ENCODE measurements at regions not wholly inside any gene's neighbourhood (a gene's known extent, or its start where the extent isn't known, plus 50 kb on each side); places are given as distances from the start of the nearest gene placed in this dataset.

- TF ChIP-seq ZNF654 (tag by site-specific recombination; IDR thresholded peaks at IDR 0.05; ENCODE audit: low read depth) = no peak
- TF ChIP-seq, protein P1, sequence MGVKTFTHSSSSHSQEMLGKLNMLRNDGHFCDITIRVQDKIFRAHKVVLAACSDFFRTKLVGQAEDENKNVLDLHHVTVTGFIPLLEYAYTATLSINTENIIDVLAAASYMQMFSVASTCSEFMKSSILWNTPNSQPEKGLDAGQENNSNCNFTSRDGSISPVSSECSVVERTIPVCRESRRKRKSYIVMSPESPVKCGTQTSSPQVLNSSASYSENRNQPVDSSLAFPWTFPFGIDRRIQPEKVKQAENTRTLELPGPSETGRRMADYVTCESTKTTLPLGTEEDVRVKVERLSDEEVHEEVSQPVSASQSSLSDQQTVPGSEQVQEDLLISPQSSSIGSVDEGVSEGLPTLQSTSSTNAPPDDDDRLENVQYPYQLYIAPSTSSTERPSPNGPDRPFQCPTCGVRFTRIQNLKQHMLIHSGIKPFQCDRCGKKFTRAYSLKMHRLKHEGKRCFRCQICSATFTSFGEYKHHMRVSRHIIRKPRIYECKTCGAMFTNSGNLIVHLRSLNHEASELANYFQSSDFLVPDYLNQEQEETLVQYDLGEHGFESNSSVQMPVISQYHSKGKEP (tag by site-specific recombination; IDR thresholded peaks at IDR 0.05) = 0 out of 2 replicates have a peak, but pooled peaks have one; percentile 12
- TF ChIP-seq PRDM6 (tag by site-specific recombination; IDR thresholded peaks at IDR 0.05) = peak; percentile 86
- TF ChIP-seq ZNF610 (tag by site-specific recombination; IDR thresholded peaks at IDR 0.05; ENCODE audit: borderline replicate concordance) = no peak
- TF ChIP-seq, protein P2, sequence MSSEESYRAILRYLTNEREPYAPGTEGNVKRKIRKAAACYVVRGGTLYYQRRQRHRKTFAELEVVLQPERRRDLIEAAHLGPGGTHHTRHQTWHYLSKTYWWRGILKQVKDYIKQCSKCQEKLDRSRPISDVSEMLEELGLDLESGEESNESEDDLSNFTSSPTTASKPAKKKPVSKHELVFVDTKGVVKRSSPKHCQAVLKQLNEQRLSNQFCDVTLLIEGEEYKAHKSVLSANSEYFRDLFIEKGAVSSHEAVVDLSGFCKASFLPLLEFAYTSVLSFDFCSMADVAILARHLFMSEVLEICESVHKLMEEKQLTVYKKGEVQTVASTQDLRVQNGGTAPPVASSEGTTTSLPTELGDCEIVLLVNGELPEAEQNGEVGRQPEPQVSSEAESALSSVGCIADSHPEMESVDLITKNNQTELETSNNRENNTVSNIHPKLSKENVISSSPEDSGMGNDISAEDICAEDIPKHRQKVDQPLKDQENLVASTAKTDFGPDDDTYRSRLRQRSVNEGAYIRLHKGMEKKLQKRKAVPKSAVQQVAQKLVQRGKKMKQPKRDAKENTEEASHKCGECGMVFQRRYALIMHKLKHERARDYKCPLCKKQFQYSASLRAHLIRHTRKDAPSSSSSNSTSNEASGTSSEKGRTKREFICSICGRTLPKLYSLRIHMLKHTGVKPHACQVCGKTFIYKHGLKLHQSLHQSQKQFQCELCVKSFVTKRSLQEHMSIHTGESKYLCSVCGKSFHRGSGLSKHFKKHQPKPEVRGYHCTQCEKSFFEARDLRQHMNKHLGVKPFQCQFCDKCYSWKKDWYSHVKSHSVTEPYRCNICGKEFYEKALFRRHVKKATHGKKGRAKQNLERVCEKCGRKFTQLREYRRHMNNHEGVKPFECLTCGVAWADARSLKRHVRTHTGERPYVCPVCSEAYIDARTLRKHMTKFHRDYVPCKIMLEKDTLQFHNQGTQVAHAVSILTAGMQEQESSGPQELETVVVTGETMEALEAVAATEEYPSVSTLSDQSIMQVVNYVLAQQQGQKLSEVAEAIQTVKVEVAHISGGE (tag by site-specific recombination; conservative IDR thresholded peaks at IDR 0.05; ENCODE audit: low read depth) = no peak
- TF ChIP-seq PRDM1 (tag by site-specific recombination; IDR thresholded peaks at IDR 0.05) = peak; percentile 76
- peak; percentile 68; the same call in 1 of the 2 replicates for TF ChIP-seq ZNF24 (tag by site-specific recombination; IDR thresholded peaks at IDR 0.05)
- 0 out of 2 replicates have a peak, but pooled peaks have one; percentile 38 for TF ChIP-seq ZSCAN23 (tag by site-specific recombination; IDR thresholded peaks at IDR 0.05)
- no peak for TF ChIP-seq ZNF664 (tag by site-specific recombination; IDR thresholded peaks at IDR 0.05)
- TF ChIP-seq ZNF510 (tag by site-specific recombination; IDR thresholded peaks at IDR 0.05; ENCODE audit: insufficient replicate concordance) = no peak
- TF ChIP-seq GLI4 (tag by site-specific recombination; IDR thresholded peaks at IDR 0.05) = no peak
- TF ChIP-seq ZNF214 (tag by site-specific recombination; IDR thresholded peaks at IDR 0.05; ENCODE audit: borderline replicate concordance) = no peak
- TF ChIP-seq PRDM10 (tag by site-specific recombination; IDR thresholded peaks at IDR 0.05) = no peak
- peak; percentile 41; the same call in 1 of the 2 replicates for TF ChIP-seq ZNF660 (tag by site-specific recombination; IDR thresholded peaks at IDR 0.05)
- TF ChIP-seq, protein P3, sequence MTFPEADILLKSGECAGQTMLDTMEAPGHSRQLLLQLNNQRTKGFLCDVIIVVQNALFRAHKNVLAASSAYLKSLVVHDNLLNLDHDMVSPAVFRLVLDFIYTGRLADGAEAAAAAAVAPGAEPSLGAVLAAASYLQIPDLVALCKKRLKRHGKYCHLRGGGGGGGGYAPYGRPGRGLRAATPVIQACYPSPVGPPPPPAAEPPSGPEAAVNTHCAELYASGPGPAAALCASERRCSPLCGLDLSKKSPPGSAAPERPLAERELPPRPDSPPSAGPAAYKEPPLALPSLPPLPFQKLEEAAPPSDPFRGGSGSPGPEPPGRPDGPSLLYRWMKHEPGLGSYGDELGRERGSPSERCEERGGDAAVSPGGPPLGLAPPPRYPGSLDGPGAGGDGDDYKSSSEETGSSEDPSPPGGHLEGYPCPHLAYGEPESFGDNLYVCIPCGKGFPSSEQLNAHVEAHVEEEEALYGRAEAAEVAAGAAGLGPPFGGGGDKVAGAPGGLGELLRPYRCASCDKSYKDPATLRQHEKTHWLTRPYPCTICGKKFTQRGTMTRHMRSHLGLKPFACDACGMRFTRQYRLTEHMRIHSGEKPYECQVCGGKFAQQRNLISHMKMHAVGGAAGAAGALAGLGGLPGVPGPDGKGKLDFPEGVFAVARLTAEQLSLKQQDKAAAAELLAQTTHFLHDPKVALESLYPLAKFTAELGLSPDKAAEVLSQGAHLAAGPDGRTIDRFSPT (tag by site-specific recombination; IDR thresholded peaks at IDR 0.05) = no peak
- TF ChIP-seq ZBTB10 (tag by site-specific recombination; IDR thresholded peaks at IDR 0.05) = no peak
- TF ChIP-seq TRIM28 (IDR thresholded peaks at IDR 0.05; ENCODE audit: borderline replicate concordance, low read length) = no peak
- peak; percentile 74 for TF ChIP-seq OSR2 (tag by site-specific recombination; IDR thresholded peaks at IDR 0.05)
- TF ChIP-seq SP2 (tag by site-specific recombination; IDR thresholded peaks at IDR 0.05) = no peak
- TF ChIP-seq KLF17 (tag by site-specific recombination; IDR thresholded peaks at IDR 0.05) = peak; percentile 95
- TF ChIP-seq ZNF16 (tag by site-specific recombination; IDR thresholded peaks at IDR 0.05; ENCODE audit: low read depth) = no peak
- no peak for TF ChIP-seq ZNF248 (tag by site-specific recombination; IDR thresholded peaks at IDR 0.05)
- no peak for TF ChIP-seq GFI1B (tag by site-specific recombination; IDR thresholded peaks at IDR 0.05)
Observed at GRCh38 chr17:36721560-36722120, 120.3 kb downstream of the MRM1 start (continued).

Data from HEK293 (cell line).